NOMO-1 (cell line): ENCODE measurements at regions not wholly inside any gene's neighbourhood (a gene's known extent, or its start where the extent isn't known, plus 50 kb on each side); places are given as distances from the start of the nearest gene placed in this dataset.
A peak's percentile ranks its signal among the peaks of the same experiment; 100 is the strongest.
"Not testable (repeated sequence)": the region's sequence is repeated elsewhere in the genome, so short reads cannot be mapped to it uniquely, and the experiment has no call there.

ENCODE experiments used
- DNase-seq, 2 experiments: peaks; one replicate each; lab custom pipeline; 2025; ENCODE audit not compliant: unreplicated experiment in 2 of 2; lab: John Stamatoyannopoulos, UW

- no peak for DNase-seq
Measured at GRCh38 chr11:95652002-95652472, 137.5 kb downstream of the FAM76B start.

- peak; percentile 68 to 88 for DNase-seq
Measured at GRCh38 chr11:95650276-95650675, 139.3 kb downstream of the FAM76B start.

GRCh38 chr11:95647871-95648270, 141.7 kb downstream of the FAM76B start:
- no peak for DNase-seq

GRCh38 chr11:95647355-95647754, 142.2 kb downstream of the FAM76B start:
- no peak for DNase-seq

- DNase-seq, result peak; percentile 95
Measured at GRCh38 chr11:95641495-95641894, 148.1 kb downstream of the FAM76B start.

- no peak for DNase-seq
Measured at GRCh38 chr11:95638501-95638900, 151.1 kb downstream of the FAM76B start.

GRCh38 chr11:95625164-95625900, 164.2 kb downstream of the FAM76B start:
- DNase-seq, result no peak

- no peak for DNase-seq
Measured at GRCh38 chr11:95616256-95616804, 173.3 kb downstream of the FAM76B start.

- no peak for DNase-seq
Measured at GRCh38 chr11:95611827-95612226, 177.8 kb downstream of the FAM76B start.

- not testable (repeated sequence) for DNase-seq
Measured at GRCh38 chr11:95610185-95610584, 179.4 kb downstream of the FAM76B start.

GRCh38 chr11:95608093-95608492, 181.5 kb downstream of the FAM76B start:
- DNase-seq, result no peak

- DNase-seq, result no peak
Measured at GRCh38 chr11:95606824-95607223, 182.8 kb downstream of the FAM76B start.

GRCh38 chr11:95605271-95605940, 184.2 kb downstream of the FAM76B start:
- DNase-seq, result peak; percentile 4 to 39

- DNase-seq, result no peak
Measured at GRCh38 chr11:95599959-95600586, 189.5 kb downstream of the FAM76B start.

- DNase-seq, result no peak
Measured at GRCh38 chr11:95595973-95596489, 193.6 kb downstream of the FAM76B start.

- no peak for DNase-seq
Measured at GRCh38 chr11:95595541-95595940, 194.0 kb downstream of the FAM76B start.

GRCh38 chr11:95593111-95593510, 196.5 kb downstream of the FAM76B start:
- DNase-seq, result no peak

GRCh38 chr11:95592471-95592870, 197.1 kb downstream of the FAM76B start:
- no peak for DNase-seq

GRCh38 chr11:95589893-95590612, 199.5 kb downstream of the FAM76B start:
- no peak for DNase-seq

- DNase-seq, result no peak
Measured at GRCh38 chr11:95588821-95589220, 200.8 kb downstream of the FAM76B start.

- no peak for DNase-seq
Measured at GRCh38 chr11:95586661-95587060, 202.9 kb downstream of the FAM76B start.
